Lower leg skin (tissue), 4 donors: ENCODE measurements at regions not wholly inside any gene's neighbourhood (a gene's known extent, or its start where the extent isn't known, plus 50 kb on each side); places are given as distances from the start of the nearest gene placed in this dataset.

Experiments used
- DNase-seq, 2 donors: peaks; one replicate each; pipeline ENCODE4 v3.0.0-alpha.2; 2019; ENCODE audit warnings: low spot score in 2 of 2
- H3K4me3 ChIP-seq: fragments of 200-600 bp; sonication (generic); 2 replicates; pipeline ENCODE4 v1.5.1; 2017; ENCODE audit warnings: mild to moderate bottlenecking, low read depth; ENCODE audit not compliant: poor library complexity, severe bottlenecking
- CTCF ChIP-seq, 3 donors: fragments of 450-650 bp; IDR thresholded peaks; one replicate each; pipeline ENCODE4 v1.5.1; 2016; ENCODE audit warnings: antibody characterized with exemption in 3 of 3, mild to moderate bottlenecking in 3 of 3, moderate library complexity in 2 of 3
- POLR2A ChIP-seq, 2 donors: fragments of 450-650 bp; IDR thresholded peaks; one replicate each; pipeline ENCODE4 v1.6.1; 2016 to 2017; ENCODE audit warnings: antibody characterized with exemption in 2 of 2, mild to moderate bottlenecking in 1 of 2, moderate library complexity in 1 of 2
- WGBS, 2 donors: methylation state at CpG; one replicate each; pipeline ENCODE4 v1.1.5; 2018; 5-methylcytosine and 5-hydroxymethylcytosine counted together
- intact Hi-C: fragments of 100-400 bp; cut with DNase I; formaldehyde crosslinking; loops from one replicate; pipeline ENCODE4 v1.15.0; 2023; ENCODE audit warnings: low total_unique reads

GRCh38 chrX:10759141-10759799 lies 138.9 kb upstream of the MID1 start:
- intact Hi-C loops: no loop called here
- no peak for DNase-seq
- TF ChIP-seq POLR2A (IDR thresholded peaks at IDR 0.05) (no peak), CTCF (IDR thresholded peaks at IDR 0.05) (no peak)
- 42 to 47% methylated on average over 10 of the region's 10 CpGs for WGBS, 2 donors
- H3K4me3 ChIP-seq: no peak overlapping the region

DNA sequence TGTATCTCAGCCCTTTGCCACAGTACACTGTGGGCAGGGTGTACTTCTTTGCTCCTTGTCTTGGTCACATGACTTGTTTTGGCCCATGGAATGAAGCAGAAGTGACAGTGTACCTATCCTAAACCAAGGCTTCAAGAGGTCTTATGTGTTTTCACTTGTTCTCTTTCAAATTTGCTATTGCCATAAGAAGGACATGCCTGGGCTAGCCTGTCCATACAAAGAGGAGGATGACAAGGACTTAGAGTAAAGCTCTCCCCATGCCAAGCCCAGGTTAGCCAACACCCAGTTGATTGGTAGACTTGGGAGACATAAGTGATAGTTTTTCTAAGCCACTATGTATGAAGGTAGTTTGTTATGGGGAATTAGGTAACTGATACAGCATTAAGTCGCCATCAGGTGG lies 141.1 kb upstream of the MID1 start:
- TF ChIP-seq CTCF (IDR thresholded peaks at IDR 0.05): no peak
- no peak for TF ChIP-seq POLR2A (IDR thresholded peaks at IDR 0.05)
- no peak overlapping the region for H3K4me3 ChIP-seq
- 63 to 85% methylated on average over 1 of the region's 1 CpG for WGBS, 2 donors
- intact Hi-C loops: no loop called here
- DNase-seq: no peak

DNA sequence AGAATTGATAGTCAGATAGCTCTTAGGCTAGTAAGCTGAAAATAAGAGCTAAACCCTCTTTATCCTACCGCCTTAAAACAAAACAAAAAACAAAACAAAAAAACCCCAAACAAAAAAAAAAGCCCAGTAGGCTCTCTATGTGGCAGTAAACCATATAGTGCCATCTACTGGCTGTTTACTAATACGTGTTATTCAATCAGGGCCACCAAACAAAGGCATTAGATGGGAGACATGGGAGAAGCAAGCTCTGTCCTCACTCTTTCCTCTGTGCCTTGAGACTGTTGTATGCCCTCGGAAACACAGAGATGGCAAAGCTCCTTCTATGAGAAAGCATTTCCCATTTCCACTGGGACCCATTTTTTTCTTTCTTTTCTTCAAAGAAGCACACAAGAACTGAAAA lies 148.8 kb upstream of the MID1 start:
- 21% methylated on average over 3 of the region's 3 CpGs for WGBS, 2 donors
- no peak for DNase-seq
- no peak for TF ChIP-seq POLR2A (IDR thresholded peaks at IDR 0.05)
- no peak for TF ChIP-seq CTCF (IDR thresholded peaks at IDR 0.05)
- intact Hi-C loops: no loop called here
- H3K4me3 ChIP-seq: no peak overlapping the region

DNA sequence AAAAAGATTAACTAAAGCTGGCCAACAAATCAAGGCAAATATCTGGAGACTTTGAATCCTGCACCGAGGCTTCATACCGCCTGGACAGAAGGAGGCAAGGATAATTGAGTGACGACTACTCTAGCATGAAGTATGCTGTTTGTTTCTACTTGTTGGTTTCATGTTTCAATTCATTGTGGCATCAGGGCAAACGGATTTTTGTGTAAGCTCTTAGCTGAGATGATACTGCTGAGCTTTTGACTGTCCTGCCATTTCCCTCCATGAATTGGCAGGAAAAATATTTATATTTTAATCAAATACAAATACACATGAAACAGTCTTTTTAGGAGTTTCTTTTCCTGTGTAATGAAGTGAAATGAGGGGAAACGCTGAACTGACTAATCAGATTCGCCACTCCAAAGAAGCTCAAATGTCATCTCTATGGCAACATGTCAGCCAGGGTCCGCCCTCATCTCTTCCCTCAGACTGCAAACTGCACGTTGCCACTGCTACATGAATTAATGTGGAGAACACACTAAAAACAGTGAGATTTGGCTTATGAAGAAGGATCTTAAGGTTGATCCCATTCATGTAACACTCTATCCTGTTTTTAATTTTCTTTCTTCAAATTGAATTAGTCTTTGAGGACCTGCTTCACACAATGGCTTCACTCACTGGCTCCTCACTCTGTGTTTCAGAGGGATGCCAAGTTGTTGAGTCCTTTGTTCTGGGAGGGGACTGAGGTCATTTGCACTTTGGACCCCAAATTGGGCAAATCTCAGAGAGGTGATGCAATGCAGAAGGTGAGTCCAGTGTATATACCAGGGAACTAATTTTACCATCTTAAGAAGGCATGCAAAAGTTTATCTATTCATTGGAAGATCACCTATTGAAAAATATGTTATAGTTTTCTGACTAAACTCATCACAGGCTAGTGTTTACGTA lies 149.6 kb upstream of the MID1 start:
- WGBS, 2 donors: 47 to 53% methylated on average over 9 of the region's 9 CpGs
- H3K4me3 ChIP-seq: no peak overlapping the region
- no peak for DNase-seq
- TF ChIP-seq POLR2A (IDR thresholded peaks at IDR 0.05) (no peak), CTCF (IDR thresholded peaks at IDR 0.05) (no peak)
- intact Hi-C loops: no loop called here

DNA sequence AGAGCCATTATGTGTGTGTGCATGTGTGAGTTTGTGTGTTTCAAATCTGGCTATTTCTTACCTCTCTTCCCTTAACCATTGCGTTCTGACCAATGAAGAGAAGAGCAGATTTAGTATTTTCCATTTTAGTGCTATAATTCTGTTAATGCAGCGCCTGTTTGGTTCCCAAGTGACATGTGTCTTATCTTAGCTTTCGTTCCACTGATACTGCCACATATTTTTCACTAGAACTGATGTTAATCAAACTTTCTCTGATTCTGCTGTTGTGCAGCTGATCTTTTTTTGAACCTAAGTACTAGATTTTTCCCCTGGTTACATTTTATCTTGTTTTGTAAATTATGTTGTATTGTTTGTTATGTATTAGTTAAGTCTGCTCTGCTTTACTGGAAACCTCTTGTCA lies 152.9 kb upstream of the MID1 start:
- H3K4me3 ChIP-seq: no peak overlapping the region
- intact Hi-C loops: no loop called here
- 60 to 90% methylated on average over 3 of the region's 3 CpGs for WGBS, 2 donors
- no peak for DNase-seq
- TF ChIP-seq CTCF (IDR thresholded peaks at IDR 0.05): no peak
- TF ChIP-seq POLR2A (IDR thresholded peaks at IDR 0.05): no peak
